GM19023 (cell line): ENCODE measurements at regions not wholly inside any gene's neighbourhood (a gene's known extent, or its start where the extent isn't known, plus 50 kb on each side); places are given as distances from the start of the nearest gene placed in this dataset.

Source experiments
- ATAC-seq: cut with Tn5 transposase; IDR thresholded peaks from one replicate; pipeline ENCODE4 v1.9.1; 2021; ENCODE audit warnings: mild to moderate bottlenecking, moderate library complexity; ENCODE audit not compliant: unreplicated experiment

GRCh38 chr2:181114021-181114420 is 133.6 kb downstream of the UBE2E3 start:
- no peak for ATAC-seq

GRCh38 chr2:181116261-181116660 is 135.9 kb downstream of the UBE2E3 start:
- no peak for ATAC-seq

GRCh38 chr2:181117206-181117925 is 137.0 kb downstream of the UBE2E3 start:
- no peak for ATAC-seq

GRCh38 chr2:181120625-181121024 is 140.2 kb downstream of the UBE2E3 start:
- ATAC-seq: no peak

- ATAC-seq: no peak
These were observed 141.6 kb downstream of the UBE2E3 start for GRCh38 chr2:181121996-181122395.

- ATAC-seq: no peak
These were observed 142.2 kb downstream of the UBE2E3 start for GRCh38 chr2:181122601-181123000.

GRCh38 chr2:181123798-181124231 is 143.4 kb downstream of the UBE2E3 start:
- ATAC-seq: peak; percentile 92

- ATAC-seq: no peak
These were observed 144.1 kb downstream of the UBE2E3 start for GRCh38 chr2:181124497-181124896.

GRCh38 chr2:181125359-181125758 is 145.0 kb downstream of the UBE2E3 start:
- no peak for ATAC-seq

GRCh38 chr2:181126311-181126868 is 146.0 kb downstream of the UBE2E3 start:
- ATAC-seq: no peak

GRCh38 chr2:181128199-181128598 is 147.8 kb downstream of the UBE2E3 start:
- peak; percentile 61 for ATAC-seq

GRCh38 chr2:181129364-181130056 is 149.1 kb downstream of the UBE2E3 start:
- ATAC-seq: no peak

GRCh38 chr2:181130686-181131085 is 150.3 kb downstream of the UBE2E3 start:
- ATAC-seq: no peak

GRCh38 chr2:181131584-181131983 is 151.2 kb downstream of the UBE2E3 start:
- no peak for ATAC-seq

- ATAC-seq: no peak
These were observed 158.4 kb downstream of the UBE2E3 start for GRCh38 chr2:181138816-181139215.

GRCh38 chr2:181139831-181140230 is 159.4 kb downstream of the UBE2E3 start:
- no peak for ATAC-seq

- no peak for ATAC-seq
These were observed 160.0 kb downstream of the UBE2E3 start for GRCh38 chr2:181140414-181140813.

GRCh38 chr2:181140928-181141327 is 160.5 kb downstream of the UBE2E3 start:
- no peak for ATAC-seq

- no peak for ATAC-seq
These were observed 161.3 kb downstream of the UBE2E3 start for GRCh38 chr2:181141676-181142075.

- ATAC-seq: no peak
These were observed 162.1 kb downstream of the UBE2E3 start for GRCh38 chr2:181142514-181142913.

- no peak for ATAC-seq
These were observed 163.4 kb downstream of the UBE2E3 start for GRCh38 chr2:181143790-181144300.

- no peak for ATAC-seq
These were observed 165.2 kb downstream of the UBE2E3 start for GRCh38 chr2:181145645-181146044.
